ENCODE measurements at regions not wholly inside any gene's neighbourhood (a gene's known extent, or its start where the extent isn't known, plus 50 kb on each side); places are given as distances from the start of the nearest gene placed in this dataset.

- no peaks in the 10 kb centered on the region for H3K79me1 ChIP-seq (ENCODE audit: low read depth, low read length)
- H3K56ac ChIP-seq (replicated peaks; ENCODE audit: insufficient read length, low read depth, low read length): no peak overlapping the region
- H2BK20ac ChIP-seq (ENCODE audit: low read length): no peak overlapping the region
- H2AK5ac ChIP-seq (ENCODE audit: low read depth, low read length): no peak overlapping the region
- H3K18ac ChIP-seq (ENCODE audit: extremely low read depth, low read length): no peak overlapping the region
- H3K23me2 ChIP-seq (ENCODE audit: low read depth, low read length): no peaks in the 10 kb centered on the region
- H4K91ac ChIP-seq (replicated peaks; ENCODE audit: insufficient read length, low read length): no peak overlapping the region
- no peaks in the 10 kb centered on the region for H3K36me3 ChIP-seq (ENCODE audit: control insufficient read depth in 2 of 4, insufficient read depth in 4 of 4, low read length in 3 of 4)
- no peak for FAIRE-seq
- no peak overlapping the region for H2BK15ac ChIP-seq (ENCODE audit: low read length)
- no peak overlapping the region for H3K4me3 ChIP-seq (ENCODE audit: extremely low read depth in 1 of 4, insufficient read depth in 2 of 4, low read depth in 3 of 4, low read length in 4 of 4)
- no peaks in the 10 kb centered on the region for H3K4me1 ChIP-seq (replicated peaks in 1 of 4; ENCODE audit: control insufficient read depth in 3 of 4, insufficient read depth in 4 of 4, low read length in 3 of 4)
- no peaks in the 10 kb centered on the region for H3K79me2 ChIP-seq (ENCODE audit: control insufficient read depth in 1 of 2, insufficient read depth in 2 of 2, low read length in 2 of 2)
- H4K8ac ChIP-seq (ENCODE audit: extremely low read depth, insufficient read depth, low read length): no peak overlapping the region
- H3K9me3 ChIP-seq (ENCODE audit: insufficient read depth in 2 of 2, low read depth in 1 of 2, low read length in 1 of 2): no peaks in the 10 kb centered on the region
- H3K27me3 ChIP-seq (replicated peaks in 1 of 4; ENCODE audit: control insufficient read depth in 3 of 4, extremely low read depth in 1 of 4, insufficient read depth in 3 of 4, low read length in 3 of 4): no peaks in the 10 kb centered on the region
- no peak overlapping the region for H4K5ac ChIP-seq (ENCODE audit: insufficient read length, low read depth, low read length)
- no peak overlapping the region for H3K4me2 ChIP-seq (ENCODE audit: insufficient read depth in 1 of 2, low read depth in 2 of 2, low read length in 2 of 2)
- H3K9ac ChIP-seq (replicated peaks in 1 of 4; ENCODE audit: extremely low read depth in 1 of 4, low read depth in 3 of 4, low read length in 3 of 4): no peak overlapping the region
- H4K20me1 ChIP-seq (replicated peaks in 1 of 2; ENCODE audit: control insufficient read depth in 1 of 2, insufficient read depth in 2 of 2, low read length in 2 of 2): no peaks in the 10 kb centered on the region
- ChIA-PET POLR2A (ENCODE audit: partially characterized antibody) (no interaction called here), CTCF (ENCODE audit: partially characterized antibody) (interaction anchor here (1.0 to 1.6 kb wide), 3 partner anchors 13 to 72 kb away, joined by 3 to 4 read pairs (median 4); no protein-coding TSS in a partner anchor)
- no peak overlapping the region for H3K4ac ChIP-seq (replicated peaks; ENCODE audit: insufficient read length, low read depth, low read length)
- no peak overlapping the region for H2BK120ac ChIP-seq (replicated peaks; ENCODE audit: low read depth, low read length)
- no peak overlapping the region for H3K23ac ChIP-seq (ENCODE audit: insufficient read length)
- DNase-seq (ENCODE audit: low read depth in 1 of 2, low spot score in 2 of 2): no peak
- no peak overlapping the region for H2BK5ac ChIP-seq (ENCODE audit: low read depth, low read length)
- no peak overlapping the region for H3K27ac ChIP-seq (ENCODE audit: low read depth, low read length)
- H2BK12ac ChIP-seq (ENCODE audit: low read depth, low read length): no peak overlapping the region
- no peak for TF ChIP-seq MAX (IDR thresholded peaks at IDR 0.05)
- no peak for TF ChIP-seq EGR1 (IDR thresholded peaks at IDR 0.05; ENCODE audit: borderline replicate concordance, low read depth, low read length)
- TF ChIP-seq BACH1 (IDR thresholded peaks at IDR 0.05; ENCODE audit: low read length): no peak
- no peak for TF ChIP-seq NANOG (IDR thresholded peaks at IDR 0.05; ENCODE audit: insufficient read depth, low read depth, low read length, poor library complexity, severe bottlenecking)
- TF ChIP-seq RBBP5 (IDR thresholded peaks at IDR 0.05; ENCODE audit: borderline replicate concordance, low read depth, low read length): no peak
- no peak for TF ChIP-seq GTF2F1 (IDR thresholded peaks at IDR 0.05; ENCODE audit: borderline replicate concordance, low read depth, low read length)
- no peak for TF ChIP-seq CHD2 (IDR thresholded peaks at IDR 0.05; ENCODE audit: low read length)
- no peak for TF ChIP-seq MAFK (IDR thresholded peaks at IDR 0.05; ENCODE audit: low read depth, low read length)
- no peak for TF ChIP-seq EZH2 (IDR thresholded peaks at IDR 0.05; ENCODE audit: low read depth, low read length, severe bottlenecking)
- no peak for TF ChIP-seq ATF2 (IDR thresholded peaks at IDR 0.05; ENCODE audit: low read length)
- TF ChIP-seq CBX8 (IDR thresholded peaks at IDR 0.05; ENCODE audit: borderline replicate concordance, low read depth, low read length): no peak
- H2AFZ ChIP-seq (ENCODE audit: low read length): no peak overlapping the region
- H3K14ac ChIP-seq (ENCODE audit: insufficient read length): no peak overlapping the region
- WGBS, 2 experiments (ENCODE audit: extremely low coverage in 1 of 2, insufficient coverage in 1 of 2, insufficient read length in 1 of 2, insufficient replicate concordance in 2 of 2, low coverage in 1 of 2, low lambda C conversion rate in 2 of 2, missing lambda C conversion rate in 1 of 2): 93% methylated on average over 1 of the region's 1 CpG; no CpG with 5 or more reads in 1 of the 2 experiments
These were observed 52.9 kb upstream of the SNRPB2 start for GRCh38 chr20:16676891-16677290.
